ENCODE measurements at regions not wholly inside any gene's neighbourhood (a gene's known extent, or its start where the extent isn't known, plus 50 kb on each side); places are given as distances from the start of the nearest gene placed in this dataset.

GRCh38 chr16:80356365-80356764 is 184.4 kb upstream of the DYNLRB2 start:
- DNase-seq (ENCODE audit: low spot score), result no peak

GRCh38 chr16:80355335-80355734 is 185.5 kb upstream of the DYNLRB2 start:
- no peak for DNase-seq (ENCODE audit: low spot score)

- DNase-seq (ENCODE audit: low spot score), result no peak
Observed at GRCh38 chr16:80350061-80350460, 190.7 kb upstream of the DYNLRB2 start.

- DNase-seq (ENCODE audit: low spot score), result peak; percentile 37
Observed at GRCh38 chr16:80347900-80348299, 192.9 kb upstream of the DYNLRB2 start.

- no peak for DNase-seq (ENCODE audit: low spot score)
Observed at GRCh38 chr16:80347002-80347401, 193.8 kb upstream of the DYNLRB2 start.

GRCh38 chr16:80346111-80346632 is 194.6 kb upstream of the DYNLRB2 start:
- DNase-seq (ENCODE audit: low spot score), result no peak

GRCh38 chr16:80345701-80346100 is 195.1 kb upstream of the DYNLRB2 start:
- no peak for DNase-seq (ENCODE audit: low spot score)

GRCh38 chr16:80344570-80344969 is 196.2 kb upstream of the DYNLRB2 start:
- no peak for DNase-seq (ENCODE audit: low spot score)

- DNase-seq (ENCODE audit: low spot score), result no peak
Observed at GRCh38 chr16:80341263-80341662, 199.5 kb upstream of the DYNLRB2 start.

GRCh38 chr16:80337786-80338185 is 203.0 kb upstream of the DYNLRB2 start:
- no peak for DNase-seq (ENCODE audit: low spot score)

GRCh38 chr16:80330803-80331202 is 210.0 kb upstream of the DYNLRB2 start:
- no peak for DNase-seq (ENCODE audit: low spot score)

GRCh38 chr16:80330150-80330549 is 210.6 kb upstream of the DYNLRB2 start:
- no peak for DNase-seq (ENCODE audit: low spot score)

GRCh38 chr16:80327740-80328139 is 213.1 kb upstream of the DYNLRB2 start:
- no peak for DNase-seq (ENCODE audit: low spot score)

GRCh38 chr16:80324371-80324770 is 216.4 kb upstream of the DYNLRB2 start:
- no peak for DNase-seq (ENCODE audit: low spot score)

- DNase-seq (ENCODE audit: low spot score), result no peak
Observed at GRCh38 chr16:80323808-80324195, 217.0 kb upstream of the DYNLRB2 start.

- DNase-seq (ENCODE audit: low spot score), result peak; percentile 20
Observed at GRCh38 chr16:80323187-80323807, 217.5 kb upstream of the DYNLRB2 start.

- DNase-seq (ENCODE audit: low spot score), result no peak
Observed at GRCh38 chr16:80319181-80319580, 221.6 kb upstream of the DYNLRB2 start.

- no peak for DNase-seq (ENCODE audit: low spot score)
Observed at GRCh38 chr16:80318107-80318506, 222.7 kb upstream of the DYNLRB2 start.

GRCh38 chr16:80317599-80318037 is 223.2 kb upstream of the DYNLRB2 start:
- no peak for DNase-seq (ENCODE audit: low spot score)

GRCh38 chr16:80317116-80317515 is 223.7 kb upstream of the DYNLRB2 start:
- no peak for DNase-seq (ENCODE audit: low spot score)

GRCh38 chr16:80314042-80314441 is 226.8 kb upstream of the DYNLRB2 start:
- DNase-seq (ENCODE audit: low spot score), result no peak

- DNase-seq (ENCODE audit: low spot score), result no peak
Observed at GRCh38 chr16:80309178-80309577, 231.6 kb upstream of the DYNLRB2 start.

- no peak for DNase-seq (ENCODE audit: low spot score)
Observed at GRCh38 chr16:80305410-80305809, 235.4 kb upstream of the DYNLRB2 start.

- peak; percentile 8 for DNase-seq (ENCODE audit: low spot score)
Observed at GRCh38 chr16:80303691-80304090, 237.1 kb upstream of the DYNLRB2 start.
